CD4-positive, CD25-positive, alpha-beta regulatory T cell (primary cell): ENCODE measurements at regions not wholly inside any gene's neighbourhood (a gene's known extent, or its start where the extent isn't known, plus 50 kb on each side); places are given as distances from the start of the nearest gene placed in this dataset.

Experiments used
- ATAC-seq, 2 donors: fragments of 150-1000 bp; cut with Tn5 transposase; one replicate each; pipeline ENCODE4 v1.10.0; 2021; ENCODE audit warnings: low read depth in 2 of 2, moderate number of reproducible peaks in 2 of 2, moderate library complexity in 1 of 2
- DNase-seq, 3 donors: peaks; one replicate each; pipeline versions ENCODE4 v3.0.0 to v3.0.0-alpha.2; 2012 to 2022; ENCODE audit warnings: mixed read lengths in 1 of 3
- H3K27ac ChIP-seq: one replicate; pipeline ENCODE4 v1.7.0; 2013; ENCODE audit warnings: mild to moderate bottlenecking, low read length; ENCODE audit not compliant: insufficient read depth, poor library complexity, severe bottlenecking
- H3K27me3 ChIP-seq: one replicate; pipeline ENCODE4 v1.7.0; 2013; ENCODE audit warnings: low read length; ENCODE audit not compliant: control insufficient read depth, insufficient read depth
- H3K36me3 ChIP-seq: one replicate; pipeline ENCODE4 v1.7.0; 2013; ENCODE audit warnings: mild to moderate bottlenecking, low read length, moderate library complexity; ENCODE audit not compliant: control insufficient read depth, insufficient read depth
- H3K4me1 ChIP-seq: 2 replicates; pipeline ENCODE4 v1.7.0; 2013; ENCODE audit warnings: mild to moderate bottlenecking, low read length; ENCODE audit not compliant: insufficient read depth, control insufficient read depth, poor library complexity, severe bottlenecking
- H3K4me3 ChIP-seq: one replicate; pipeline ENCODE4 v1.7.0; 2013; ENCODE audit warnings: low read depth, mild to moderate bottlenecking, low read length, moderate library complexity
- H3K9me3 ChIP-seq, 2 experiments: 1 replicate in 1 of 2; 2 replicates in 1 of 2; pipeline ENCODE4 v1.7.0; 2013; ENCODE audit warnings: low read length in 2 of 2, mild to moderate bottlenecking in 1 of 2, moderate library complexity in 1 of 2; ENCODE audit not compliant: control insufficient read depth in 2 of 2
- H3K27ac Mint-ChIP-seq, 3 donors: one replicate each; pipeline ENCODE4 v1.8.0; 2020 to 2022; ENCODE audit warnings: mild to moderate bottlenecking in 3 of 3, mixed read lengths in 3 of 3, moderate library complexity in 2 of 3
- H3K27me3 Mint-ChIP-seq: one replicate; pipeline ENCODE4 v1.8.0; 2022; ENCODE audit warnings: mild to moderate bottlenecking, mixed read lengths
- H3K36me3 Mint-ChIP-seq: one replicate; pipeline ENCODE4 v1.8.0; 2020; ENCODE audit warnings: mixed read lengths
- H3K4me1 Mint-ChIP-seq, 4 donors: one replicate each; pipeline ENCODE4 v1.8.0; 2020 to 2022; ENCODE audit warnings: mixed read lengths in 4 of 4, mild to moderate bottlenecking in 1 of 4
- H3K4me3 Mint-ChIP-seq, 4 donors: one replicate each; pipeline ENCODE4 v1.8.0; 2020 to 2022; ENCODE audit warnings: mild to moderate bottlenecking in 4 of 4, mixed read lengths in 4 of 4, moderate library complexity in 3 of 4
- H3K9me3 Mint-ChIP-seq, 7 donors: one replicate each; pipeline ENCODE4 v1.8.0; 2020 to 2022; ENCODE audit warnings: mixed read lengths in 7 of 7, mild to moderate bottlenecking in 3 of 7, moderate library complexity in 2 of 7

- H3K27ac Mint-ChIP-seq = no peak overlapping the region
- no peaks in the 10 kb centered on the region for H3K27me3 ChIP-seq
- no peak overlapping the region for H3K4me3 Mint-ChIP-seq
- H3K36me3 Mint-ChIP-seq = no peaks in the 10 kb centered on the region
- no peaks in the 10 kb centered on the region for H3K36me3 ChIP-seq
- no peak overlapping the region for H3K4me3 ChIP-seq
- no peaks in the 10 kb centered on the region for H3K4me1 Mint-ChIP-seq
- H3K9me3 Mint-ChIP-seq = peaks cover 0 to 10% (median 2%) of the 10 kb centered on the region in 7 donors
- ATAC-seq (no peak), DNase-seq (no peak)
- H3K27me3 Mint-ChIP-seq = no peaks in the 10 kb centered on the region
- no peak overlapping the region for H3K27ac ChIP-seq
- H3K4me1 ChIP-seq = no peaks in the 10 kb centered on the region
- H3K9me3 ChIP-seq = no peaks in the 10 kb centered on the region
These were observed 248.5 kb downstream of the IPO8 start for GRCh38 chr12:30447061-30447750.

- Mint-ChIP-seq H3K4me1 (no peaks in the 10 kb centered on the region), H3K36me3 (no peaks in the 10 kb centered on the region), H3K4me3 (no peak overlapping the region), H3K9me3 (peaks cover 0 to 2% (median 0%) of the 10 kb centered on the region in 7 donors), H3K27me3 (no peaks in the 10 kb centered on the region), H3K27ac (no peak overlapping the region)
- no peak for ATAC-seq
- no peaks in the 10 kb centered on the region for H3K36me3 ChIP-seq
- H3K27ac ChIP-seq = no peak overlapping the region
- no peaks in the 10 kb centered on the region for H3K9me3 ChIP-seq
- H3K4me1 ChIP-seq = no peaks in the 10 kb centered on the region
- no peak for DNase-seq
- H3K27me3 ChIP-seq = no peaks in the 10 kb centered on the region
- no peak overlapping the region for H3K4me3 ChIP-seq
These were observed 253.2 kb downstream of the IPO8 start for GRCh38 chr12:30442461-30442860.

- H3K4me3 Mint-ChIP-seq = no peak overlapping the region
- H3K27ac Mint-ChIP-seq = no peak overlapping the region
- H3K27me3 ChIP-seq = no peaks in the 10 kb centered on the region
- no peaks in the 10 kb centered on the region for H3K27me3 Mint-ChIP-seq
- H3K4me3 ChIP-seq = no peak overlapping the region
- ATAC-seq = no peak
- no peak for DNase-seq
- H3K9me3 Mint-ChIP-seq = peaks cover 0 to 3% (median 0%) of the 10 kb centered on the region in 7 donors
- no peak overlapping the region for H3K27ac ChIP-seq
- no peaks in the 10 kb centered on the region for H3K4me1 Mint-ChIP-seq
- no peaks in the 10 kb centered on the region for H3K9me3 ChIP-seq
- H3K36me3 ChIP-seq = no peaks in the 10 kb centered on the region
- H3K4me1 ChIP-seq = no peaks in the 10 kb centered on the region
- no peaks in the 10 kb centered on the region for H3K36me3 Mint-ChIP-seq
These were observed 254.7 kb downstream of the IPO8 start for GRCh38 chr12:30440826-30441602.

GRCh38 chr12:30439201-30439600 is 256.5 kb downstream of the IPO8 start:
- Mint-ChIP-seq H3K4me3 (no peak overlapping the region), H3K36me3 (no peaks in the 10 kb centered on the region), H3K4me1 (no peaks in the 10 kb centered on the region), H3K9me3 (peaks cover 0 to 3% (median 0%) of the 10 kb centered on the region in 7 donors), H3K27ac (no peak overlapping the region), H3K27me3 (no peaks in the 10 kb centered on the region)
- ATAC-seq (no peak), DNase-seq (no peak)
- H3K9me3 ChIP-seq = no peaks in the 10 kb centered on the region
- no peaks in the 10 kb centered on the region for H3K36me3 ChIP-seq
- H3K4me1 ChIP-seq = no peaks in the 10 kb centered on the region
- no peak overlapping the region for H3K4me3 ChIP-seq
- no peaks in the 10 kb centered on the region for H3K27me3 ChIP-seq
- H3K27ac ChIP-seq = no peak overlapping the region

GRCh38 chr12:30438601-30439041 is 257.0 kb downstream of the IPO8 start:
- Histone ChIP-seq H3K36me3 (no peaks in the 10 kb centered on the region), H3K27ac (no peak overlapping the region), H3K4me3 (no peak overlapping the region), H3K9me3 (no peaks in the 10 kb centered on the region), H3K4me1 (no peaks in the 10 kb centered on the region), H3K27me3 (no peaks in the 10 kb centered on the region)
- peaks cover 0 to 3% (median 0%) of the 10 kb centered on the region in 7 donors for H3K9me3 Mint-ChIP-seq
- no peaks in the 10 kb centered on the region for H3K27me3 Mint-ChIP-seq
- DNase-seq = no peak
- no peak for ATAC-seq
- H3K4me1 Mint-ChIP-seq = no peaks in the 10 kb centered on the region
- no peaks in the 10 kb centered on the region for H3K36me3 Mint-ChIP-seq
- H3K27ac Mint-ChIP-seq = no peak overlapping the region
- no peak overlapping the region for H3K4me3 Mint-ChIP-seq

GRCh38 chr12:30437616-30438015 is 258.1 kb downstream of the IPO8 start:
- Histone ChIP-seq H3K4me3 (no peak overlapping the region), H3K27ac (no peak overlapping the region), H3K4me1 (no peaks in the 10 kb centered on the region), H3K36me3 (no peaks in the 10 kb centered on the region), H3K9me3 (no peaks in the 10 kb centered on the region), H3K27me3 (no peaks in the 10 kb centered on the region)
- no peak overlapping the region for H3K4me3 Mint-ChIP-seq
- no peaks in the 10 kb centered on the region for H3K4me1 Mint-ChIP-seq
- DNase-seq (no peak), ATAC-seq (no peak)
- no peaks in the 10 kb centered on the region for H3K27me3 Mint-ChIP-seq
- H3K27ac Mint-ChIP-seq = no peak overlapping the region
- peaks cover 0 to 3% (median 0%) of the 10 kb centered on the region in 7 donors for H3K9me3 Mint-ChIP-seq
- H3K36me3 Mint-ChIP-seq = no peaks in the 10 kb centered on the region

GRCh38 chr12:30437044-30437443 is 258.6 kb downstream of the IPO8 start:
- Mint-ChIP-seq H3K4me1 (no peaks in the 10 kb centered on the region), H3K4me3 (no peak overlapping the region), H3K27me3 (no peaks in the 10 kb centered on the region), H3K36me3 (no peaks in the 10 kb centered on the region), H3K9me3 (peaks cover 0 to 3% (median under 1%) of the 10 kb centered on the region in 7 donors), H3K27ac (no peak overlapping the region)
- ATAC-seq (no peak), DNase-seq (no peak)
- Histone ChIP-seq H3K36me3 (no peaks in the 10 kb centered on the region), H3K4me1 (no peaks in the 10 kb centered on the region), H3K27me3 (no peaks in the 10 kb centered on the region), H3K9me3 (no peaks in the 10 kb centered on the region), H3K27ac (no peak overlapping the region), H3K4me3 (no peak overlapping the region)

- H3K4me3 Mint-ChIP-seq = no peak overlapping the region
- no peaks in the 10 kb centered on the region for H3K36me3 ChIP-seq
- ATAC-seq = no peak
- H3K9me3 Mint-ChIP-seq = peaks cover 0 to 8% (median 0%) of the 10 kb centered on the region in 7 donors
- no peaks in the 10 kb centered on the region for H3K27me3 ChIP-seq
- H3K36me3 Mint-ChIP-seq = no peaks in the 10 kb centered on the region
- no peaks in the 10 kb centered on the region for H3K4me1 ChIP-seq
- DNase-seq = no peak
- no peak overlapping the region for H3K4me3 ChIP-seq
- H3K27me3 Mint-ChIP-seq = no peaks in the 10 kb centered on the region
- no peak overlapping the region for H3K27ac Mint-ChIP-seq
- no peak overlapping the region for H3K27ac ChIP-seq
- no peaks in the 10 kb centered on the region for H3K4me1 Mint-ChIP-seq
- H3K9me3 ChIP-seq = no peaks in the 10 kb centered on the region
These were observed 267.6 kb downstream of the IPO8 start for GRCh38 chr12:30428098-30428497.
